ENCODE measurements at regions not wholly inside any gene's neighbourhood (a gene's known extent, or its start where the extent isn't known, plus 50 kb on each side); places are given as distances from the start of the nearest gene placed in this dataset.

DNA sequence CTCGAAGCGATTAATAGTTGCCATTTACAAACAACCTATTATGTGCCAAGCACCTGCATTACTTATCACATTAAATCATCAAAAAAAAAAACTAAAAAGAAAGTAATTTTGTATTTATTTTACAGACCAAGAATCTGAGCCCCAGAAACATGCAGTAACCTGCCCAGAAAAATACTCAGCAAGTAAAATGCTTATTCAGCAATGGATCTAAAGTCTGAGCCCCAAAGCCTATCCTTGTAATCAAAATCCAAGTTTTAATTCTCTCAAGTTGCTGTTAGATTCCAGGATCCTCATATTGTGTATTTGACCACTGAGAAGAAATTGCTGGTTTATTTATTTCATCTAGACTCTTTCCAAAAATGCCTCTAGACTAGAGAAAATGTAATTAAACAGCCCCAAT lies 783.3 kb upstream of the API5 start:
- TF ChIP-seq FOXM1 (IDR thresholded peaks at IDR 0.05; ENCODE audit: borderline replicate concordance, low read depth) (no peak), EGR1 (IDR thresholded peaks at IDR 0.05) (no peak), YY1 (IDR thresholded peaks at IDR 0.05; ENCODE audit: low read depth) (no peak), RAD21 (IDR thresholded peaks at IDR 0.05; ENCODE audit: low read depth) (no peak)
- TF ChIP-seq, protein P1, sequence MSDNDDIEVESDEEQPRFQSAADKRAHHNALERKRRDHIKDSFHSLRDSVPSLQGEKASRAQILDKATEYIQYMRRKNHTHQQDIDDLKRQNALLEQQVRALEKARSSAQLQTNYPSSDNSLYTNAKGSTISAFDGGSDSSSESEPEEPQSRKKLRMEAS (IDR thresholded peaks at IDR 0.05), result no peak
- TF ChIP-seq, protein P2, sequence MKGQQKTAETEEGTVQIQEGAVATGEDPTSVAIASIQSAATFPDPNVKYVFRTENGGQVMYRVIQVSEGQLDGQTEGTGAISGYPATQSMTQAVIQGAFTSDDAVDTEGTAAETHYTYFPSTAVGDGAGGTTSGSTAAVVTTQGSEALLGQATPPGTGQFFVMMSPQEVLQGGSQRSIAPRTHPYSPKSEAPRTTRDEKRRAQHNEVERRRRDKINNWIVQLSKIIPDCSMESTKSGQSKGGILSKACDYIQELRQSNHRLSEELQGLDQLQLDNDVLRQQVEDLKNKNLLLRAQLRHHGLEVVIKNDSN (IDR thresholded peaks at IDR 0.05), result no peak

DNA sequence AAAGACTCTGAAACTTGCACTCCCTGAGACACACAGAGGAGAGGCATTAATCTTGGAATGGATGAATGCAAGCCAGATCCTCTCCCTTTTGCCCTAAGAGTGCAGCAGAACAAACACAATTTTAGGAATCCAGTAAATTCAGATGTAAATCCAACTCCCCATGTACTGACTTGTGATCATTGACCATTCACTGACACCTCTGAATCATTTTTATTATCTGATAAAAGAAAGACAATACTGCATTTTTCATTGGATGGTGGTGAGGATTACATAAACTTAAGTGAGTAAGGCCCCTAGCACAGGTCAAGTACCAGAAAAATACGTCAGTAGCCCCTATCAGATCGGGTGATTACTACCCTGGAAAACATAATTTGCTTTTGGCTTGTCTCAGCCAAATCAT lies 782.9 kb upstream of the API5 start:
- TF ChIP-seq CEBPB (IDR thresholded peaks at IDR 0.05) (no peak), TEAD4 (IDR thresholded peaks at IDR 0.05) (no peak), FOXM1 (IDR thresholded peaks at IDR 0.05; ENCODE audit: borderline replicate concordance, low read depth) (no peak), TCF12 (IDR thresholded peaks at IDR 0.05; ENCODE audit: low read depth) (no peak), RAD21 (IDR thresholded peaks at IDR 0.05; ENCODE audit: low read depth) (no peak), EP300 (IDR thresholded peaks at IDR 0.05; ENCODE audit: borderline replicate concordance) (no peak), NFIC (IDR thresholded peaks at IDR 0.05) (no peak), YY1 (IDR thresholded peaks at IDR 0.05; ENCODE audit: low read depth) (no peak), ZBTB7A (IDR thresholded peaks at IDR 0.05; ENCODE audit: low read depth) (no peak)
- TF ChIP-seq, protein P3, sequence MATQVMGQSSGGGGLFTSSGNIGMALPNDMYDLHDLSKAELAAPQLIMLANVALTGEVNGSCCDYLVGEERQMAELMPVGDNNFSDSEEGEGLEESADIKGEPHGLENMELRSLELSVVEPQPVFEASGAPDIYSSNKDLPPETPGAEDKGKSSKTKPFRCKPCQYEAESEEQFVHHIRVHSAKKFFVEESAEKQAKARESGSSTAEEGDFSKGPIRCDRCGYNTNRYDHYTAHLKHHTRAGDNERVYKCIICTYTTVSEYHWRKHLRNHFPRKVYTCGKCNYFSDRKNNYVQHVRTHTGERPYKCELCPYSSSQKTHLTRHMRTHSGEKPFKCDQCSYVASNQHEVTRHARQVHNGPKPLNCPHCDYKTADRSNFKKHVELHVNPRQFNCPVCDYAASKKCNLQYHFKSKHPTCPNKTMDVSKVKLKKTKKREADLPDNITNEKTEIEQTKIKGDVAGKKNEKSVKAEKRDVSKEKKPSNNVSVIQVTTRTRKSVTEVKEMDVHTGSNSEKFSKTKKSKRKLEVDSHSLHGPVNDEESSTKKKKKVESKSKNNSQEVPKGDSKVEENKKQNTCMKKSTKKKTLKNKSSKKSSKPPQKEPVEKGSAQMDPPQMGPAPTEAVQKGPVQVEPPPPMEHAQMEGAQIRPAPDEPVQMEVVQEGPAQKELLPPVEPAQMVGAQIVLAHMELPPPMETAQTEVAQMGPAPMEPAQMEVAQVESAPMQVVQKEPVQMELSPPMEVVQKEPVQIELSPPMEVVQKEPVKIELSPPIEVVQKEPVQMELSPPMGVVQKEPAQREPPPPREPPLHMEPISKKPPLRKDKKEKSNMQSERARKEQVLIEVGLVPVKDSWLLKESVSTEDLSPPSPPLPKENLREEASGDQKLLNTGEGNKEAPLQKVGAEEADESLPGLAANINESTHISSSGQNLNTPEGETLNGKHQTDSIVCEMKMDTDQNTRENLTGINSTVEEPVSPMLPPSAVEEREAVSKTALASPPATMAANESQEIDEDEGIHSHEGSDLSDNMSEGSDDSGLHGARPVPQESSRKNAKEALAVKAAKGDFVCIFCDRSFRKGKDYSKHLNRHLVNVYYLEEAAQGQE (IDR thresholded peaks at IDR 0.05; ENCODE audit: low read depth), result no peak
- TF ChIP-seq, protein P2 (IDR thresholded peaks at IDR 0.05), result no peak
- TF ChIP-seq, protein P1 (IDR thresholded peaks at IDR 0.05), result no peak

DNA sequence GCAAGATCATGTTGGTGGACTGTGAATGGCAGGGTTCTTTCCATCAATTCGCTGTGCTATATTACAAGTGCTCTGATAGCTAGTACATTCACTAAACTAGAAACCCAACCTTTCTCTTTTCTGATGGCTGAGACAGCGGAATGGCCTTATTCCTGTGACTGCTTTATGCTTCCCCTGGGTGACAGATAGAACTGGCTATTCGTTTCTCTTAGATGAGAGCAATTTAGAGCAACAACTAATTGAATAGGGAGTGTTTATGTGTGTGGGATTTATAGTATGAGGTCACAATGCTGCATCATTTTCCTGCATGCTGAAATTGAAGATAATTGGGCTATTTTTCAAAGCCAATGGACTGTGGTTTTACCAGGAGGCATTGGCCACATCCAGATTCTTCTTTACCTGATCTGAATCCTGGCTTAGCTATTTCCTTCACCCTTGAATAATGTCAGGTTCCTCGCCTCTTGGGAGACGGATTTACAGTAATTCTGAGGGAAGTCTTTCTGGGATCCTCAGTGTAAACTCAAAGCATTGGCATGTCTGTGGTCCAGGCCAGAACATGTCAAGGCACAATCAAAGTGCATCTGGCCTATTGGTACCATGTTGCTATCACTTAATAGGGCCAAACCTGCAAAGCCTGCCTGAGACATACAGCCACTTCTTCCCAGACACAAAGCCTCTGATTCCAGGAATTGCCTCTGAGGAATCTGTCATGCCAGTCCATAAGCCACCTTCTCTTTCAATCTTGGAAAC lies 775.0 kb upstream of the API5 start:
- TF ChIP-seq, protein P2 (IDR thresholded peaks at IDR 0.05), result no peak
- TF ChIP-seq CREB1 (IDR thresholded peaks at IDR 0.05; ENCODE audit: low read depth), result no peak

DNA sequence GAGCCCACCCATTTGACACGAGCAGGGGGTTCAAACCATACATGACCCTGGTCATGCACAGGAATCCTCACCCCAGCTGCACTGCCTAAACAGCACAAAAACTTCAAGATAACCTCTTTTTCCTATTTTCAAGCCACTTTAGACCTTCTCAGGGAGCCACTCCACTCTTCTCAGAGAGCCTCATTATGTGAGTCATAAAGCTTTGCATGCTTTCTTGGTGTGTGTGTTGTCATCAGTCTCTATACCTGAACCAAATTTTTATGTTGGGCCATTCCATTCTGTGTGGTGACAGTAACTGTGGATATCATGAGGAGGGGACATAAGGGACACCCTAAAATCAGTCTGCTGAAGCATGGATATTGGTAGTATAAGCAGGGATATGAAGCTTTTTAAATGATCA lies 769.5 kb upstream of the API5 start:
- TF ChIP-seq, protein P1 (IDR thresholded peaks at IDR 0.05), result no peak
- TF ChIP-seq, protein P3 (IDR thresholded peaks at IDR 0.05; ENCODE audit: low read depth), result no peak
- TF ChIP-seq, protein P2 (IDR thresholded peaks at IDR 0.05), result no peak
- no peak for TF ChIP-seq TAF1 (IDR thresholded peaks at IDR 0.05; ENCODE audit: low read depth)

DNA sequence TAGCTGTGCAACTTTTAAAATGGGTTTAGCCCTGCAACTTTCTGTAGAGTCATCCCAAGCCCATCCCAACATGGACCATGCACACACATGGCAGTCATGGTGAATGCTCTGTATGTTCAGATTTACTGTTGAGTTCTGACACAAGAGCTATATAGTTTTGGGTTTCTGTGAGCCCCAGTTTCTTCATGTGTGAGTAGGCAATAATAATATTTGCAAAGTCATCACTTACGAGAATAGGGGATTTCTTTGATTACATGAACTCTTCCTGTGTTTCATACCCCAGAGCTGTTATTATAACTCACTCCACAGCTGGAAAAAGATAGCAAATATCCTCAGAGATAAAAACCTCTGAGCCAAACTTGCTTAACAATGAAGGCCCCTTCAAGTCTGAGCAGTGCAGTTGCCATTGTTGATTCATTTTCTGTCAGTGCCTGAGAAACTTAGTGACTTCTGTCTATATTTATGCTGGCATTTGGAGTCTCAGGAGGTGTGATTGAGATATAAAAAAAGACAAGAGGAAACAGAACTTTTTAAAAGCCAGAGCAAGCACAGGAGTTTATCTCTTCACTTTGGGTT lies 767.9 kb upstream of the API5 start:
- TF ChIP-seq YY1 (IDR thresholded peaks at IDR 0.05; ENCODE audit: low read depth), result no peak
- TF ChIP-seq, protein P2 (IDR thresholded peaks at IDR 0.05), result no peak
- TF ChIP-seq CREB1 (IDR thresholded peaks at IDR 0.05; ENCODE audit: low read depth), result no peak
- no peak for TF ChIP-seq TAF1 (IDR thresholded peaks at IDR 0.05; ENCODE audit: low read depth)
